Testis (tissue), 2 donors: ENCODE measurements at regions not wholly inside any gene's neighbourhood (a gene's known extent, or its start where the extent isn't known, plus 50 kb on each side); places are given as distances from the start of the nearest gene placed in this dataset.

Experiments used
- CTCF ChIP-seq, 3 experiments: fragments of 450-650 bp in 2 of 3; fragments of 200-600 bp in 1 of 3; sonication (generic) in 1 of 3; IDR thresholded peaks; one replicate each; pipeline ENCODE4 v1.5.1; 2016 to 2019; ENCODE audit warnings: antibody characterized with exemption in 3 of 3, mild to moderate bottlenecking in 2 of 3, moderate library complexity in 1 of 3
- POLR2A ChIP-seq: fragments of 450-650 bp; IDR thresholded peaks from one replicate; pipeline ENCODE4 v1.6.1; 2017; ENCODE audit warnings: antibody characterized with exemption, mild to moderate bottlenecking, moderate library complexity

- TF ChIP-seq CTCF (IDR thresholded peaks at IDR 0.05) (no peak), POLR2A (no peak)
Measured at GRCh38 chr5:68551436-68551835, 335.9 kb downstream of the PIK3R1 start.
